ENCODE measurements at regions not wholly inside any gene's neighbourhood (a gene's known extent, or its start where the extent isn't known, plus 50 kb on each side); places are given as distances from the start of the nearest gene placed in this dataset.

DNA sequence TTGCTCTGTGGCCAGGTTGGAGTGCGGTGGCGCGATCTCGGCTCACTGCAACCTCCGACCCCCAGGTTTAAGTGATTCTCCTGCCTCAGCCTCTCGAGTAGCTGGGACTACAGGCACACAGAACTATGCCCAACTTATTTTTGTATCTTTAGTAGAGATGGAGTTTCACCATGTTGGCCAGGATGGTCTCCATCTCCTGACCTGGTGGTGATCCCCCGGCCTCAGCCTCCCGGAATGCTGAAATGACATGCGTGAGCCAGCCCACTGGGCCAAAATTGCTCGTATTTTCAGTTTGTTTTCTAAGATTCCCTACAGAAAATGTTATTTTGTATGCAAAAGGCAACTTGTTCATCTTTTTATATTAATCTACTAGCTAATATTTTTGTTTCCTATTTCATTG is 782.6 kb downstream of the TLE1 start:
- no peak overlapping the region for H2AK5ac ChIP-seq (ENCODE audit: low read depth, low read length)
- no peak for FAIRE-seq
- TF ChIP-seq TCF12 (IDR thresholded peaks at IDR 0.05; ENCODE audit: low read depth, low read length) (no peak), EZH2 (IDR thresholded peaks at IDR 0.05; ENCODE audit: low read depth, low read length, severe bottlenecking) (no peak), POU5F1 (IDR thresholded peaks at IDR 0.05; ENCODE audit: low read depth, low read length) (no peak), BCL11A (IDR thresholded peaks at IDR 0.05; ENCODE audit: low read depth in 2 of 2, low read length in 2 of 2) (no peak), GABPA (IDR thresholded peaks at IDR 0.05; ENCODE audit: borderline replicate concordance, insufficient read depth, low read length) (no peak), ASH2L (IDR thresholded peaks at IDR 0.05; ENCODE audit: low read length) (no peak), RXRA (IDR thresholded peaks at IDR 0.05; ENCODE audit: insufficient read depth, low read depth, low read length) (no peak), TAF1 (IDR thresholded peaks at IDR 0.05; ENCODE audit: low read depth, low read length) (no peak), SIX5 (IDR thresholded peaks at IDR 0.05; ENCODE audit: low read depth, low read length) (no peak), CBX5 (IDR thresholded peaks at IDR 0.05; ENCODE audit: low read depth, low read length) (no peak)
- TF ChIP-seq, protein P1, sequence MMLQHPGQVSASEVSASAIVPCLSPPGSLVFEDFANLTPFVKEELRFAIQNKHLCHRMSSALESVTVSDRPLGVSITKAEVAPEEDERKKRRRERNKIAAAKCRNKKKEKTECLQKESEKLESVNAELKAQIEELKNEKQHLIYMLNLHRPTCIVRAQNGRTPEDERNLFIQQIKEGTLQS (IDR thresholded peaks at IDR 0.05; ENCODE audit: insufficient read depth, low read depth, low read length) = no peak
- TF ChIP-seq, protein P2, sequence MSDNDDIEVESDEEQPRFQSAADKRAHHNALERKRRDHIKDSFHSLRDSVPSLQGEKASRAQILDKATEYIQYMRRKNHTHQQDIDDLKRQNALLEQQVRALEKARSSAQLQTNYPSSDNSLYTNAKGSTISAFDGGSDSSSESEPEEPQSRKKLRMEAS (IDR thresholded peaks at IDR 0.05) = no peak

More for the DNA sequence above, 782.6 kb downstream of the TLE1 start:
- H2BK15ac ChIP-seq (ENCODE audit: low read length) = no peak overlapping the region
- H4K5ac ChIP-seq (ENCODE audit: insufficient read length, low read depth, low read length) = no peak overlapping the region
- no peak overlapping the region for H3K18ac ChIP-seq (ENCODE audit: extremely low read depth, low read length)
- no peak overlapping the region for H3K4me2 ChIP-seq (ENCODE audit: insufficient read depth in 1 of 2, low read depth in 2 of 2, low read length in 2 of 2)
- H4K91ac ChIP-seq (replicated peaks; ENCODE audit: insufficient read length, low read length) = no peak overlapping the region
- H3K4me1 ChIP-seq (replicated peaks in 1 of 4; ENCODE audit: control insufficient read depth in 3 of 4, insufficient read depth in 4 of 4, low read length in 3 of 4) = no peaks in the 10 kb centered on the region
- no peak overlapping the region for H3K56ac ChIP-seq (replicated peaks; ENCODE audit: insufficient read length, low read depth, low read length)
- H3K14ac ChIP-seq (ENCODE audit: insufficient read length) = no peak overlapping the region
- H2BK12ac ChIP-seq (ENCODE audit: low read depth, low read length) = no peak overlapping the region
- H3K23ac ChIP-seq (ENCODE audit: insufficient read length) = no peak overlapping the region
- H3K4ac ChIP-seq (replicated peaks; ENCODE audit: insufficient read length, low read depth, low read length) = no peak overlapping the region
- H3K9me3 ChIP-seq (ENCODE audit: insufficient read depth in 2 of 2, low read depth in 1 of 2, low read length in 1 of 2) = no peaks in the 10 kb centered on the region
- H2BK5ac ChIP-seq (ENCODE audit: low read depth, low read length) = no peak overlapping the region
- no peak overlapping the region for H3K9ac ChIP-seq (replicated peaks in 1 of 4; ENCODE audit: extremely low read depth in 1 of 4, low read depth in 3 of 4, low read length in 3 of 4)
- H4K20me1 ChIP-seq (replicated peaks in 1 of 2; ENCODE audit: control insufficient read depth in 1 of 2, insufficient read depth in 2 of 2, low read length in 2 of 2) = no peaks in the 10 kb centered on the region
- H3K27ac ChIP-seq (ENCODE audit: low read depth, low read length) = no peak overlapping the region
- no peak for DNase-seq (ENCODE audit: low read depth in 1 of 2, low spot score in 2 of 2)
- POLR2A ChIA-PET (ENCODE audit: partially characterized antibody) = no interaction called here
- H3K79me1 ChIP-seq (ENCODE audit: low read depth, low read length) = no peaks in the 10 kb centered on the region
- no peak overlapping the region for H2AFZ ChIP-seq (ENCODE audit: low read length)
- no peak overlapping the region for H3K4me3 ChIP-seq (ENCODE audit: extremely low read depth in 1 of 4, insufficient read depth in 2 of 4, low read depth in 3 of 4, low read length in 4 of 4)
- H2BK20ac ChIP-seq (ENCODE audit: low read length) = no peak overlapping the region
- no peaks in the 10 kb centered on the region for H3K36me3 ChIP-seq (ENCODE audit: control insufficient read depth in 2 of 4, insufficient read depth in 4 of 4, low read length in 3 of 4)
- no peaks in the 10 kb centered on the region for H3K23me2 ChIP-seq (ENCODE audit: low read depth, low read length)
- H3K79me2 ChIP-seq (ENCODE audit: control insufficient read depth in 1 of 2, insufficient read depth in 2 of 2, low read length in 2 of 2) = no peaks in the 10 kb centered on the region
- H2BK120ac ChIP-seq (replicated peaks; ENCODE audit: low read depth, low read length) = no peak overlapping the region
- WGBS, 2 experiments (ENCODE audit: extremely low coverage in 1 of 2, insufficient coverage in 1 of 2, insufficient read length in 1 of 2, insufficient replicate concordance in 2 of 2, low coverage in 1 of 2, low lambda C conversion rate in 2 of 2, missing lambda C conversion rate in 1 of 2) = 93% methylated on average over 10 of the region's 10 CpGs; no CpG with 5 or more reads in 1 of the 2 experiments
- CTCF ChIA-PET (ENCODE audit: partially characterized antibody) = interaction anchor here (0.7 kb wide), 2 partner anchors 993 to 1349 kb away, joined by 3 read pairs; no protein-coding TSS in a partner anchor
- H4K8ac ChIP-seq (ENCODE audit: extremely low read depth, insufficient read depth, low read length) = no peak overlapping the region; the same call in 1 of the 2 replicates
- H3K27me3 ChIP-seq (replicated peaks in 1 of 4; ENCODE audit: control insufficient read depth in 3 of 4, extremely low read depth in 1 of 4, insufficient read depth in 3 of 4, low read length in 3 of 4) = no peaks in the 10 kb centered on the region
